ENCODE measurements at regions not wholly inside any gene's neighbourhood (a gene's known extent, or its start where the extent isn't known, plus 50 kb on each side); places are given as distances from the start of the nearest gene placed in this dataset.

GRCh38 chr10:86595496-86595895 is 58.9 kb upstream of the OPN4 start (continued):
- TF ChIP-seq TCF7L2 (IDR thresholded peaks at IDR 0.05; ENCODE audit: borderline replicate concordance, extremely low read depth, insufficient read depth, insufficient read length) (no peak), ELF1 (IDR thresholded peaks at IDR 0.05; ENCODE audit: borderline replicate concordance, low read depth) (no peak), EZH2phosphoT487 (IDR thresholded peaks at IDR 0.05; ENCODE audit: borderline replicate concordance) (no peak), SIN3A (IDR thresholded peaks at IDR 0.05; ENCODE audit: low read depth) (no peak), RAD21 (IDR thresholded peaks at IDR 0.05; ENCODE audit: low read depth) (no peak), SRF (IDR thresholded peaks at IDR 0.05; ENCODE audit: low read depth) (no peak)

- no peak overlapping the region for H2AFZ ChIP-seq (ENCODE audit: low read depth, low read length, poor library complexity, severe bottlenecking)
- H4K20me1 ChIP-seq (ENCODE audit: insufficient read depth), result no peaks in the 10 kb centered on the region
- no peaks in the 10 kb centered on the region for H3K79me2 ChIP-seq (ENCODE audit: insufficient read depth, low read length)
- no peak overlapping the region for H3K4me2 ChIP-seq (ENCODE audit: low read length)
- TF ChIP-seq CBX3 (IDR thresholded peaks at IDR 0.05; ENCODE audit: low read depth) (no peak), RAD21 (IDR thresholded peaks at IDR 0.05; ENCODE audit: low read depth) (no peak), JUND (IDR thresholded peaks at IDR 0.05) (no peak), TCF7L2 (IDR thresholded peaks at IDR 0.05; ENCODE audit: borderline replicate concordance, extremely low read depth, insufficient read depth, insufficient read length) (no peak), SIN3A (IDR thresholded peaks at IDR 0.05; ENCODE audit: low read depth) (no peak), POLR2A (IDR thresholded peaks at IDR 0.05; ENCODE audit: borderline replicate concordance, extremely low read depth, insufficient read depth, insufficient read length) (no peak), SRF (IDR thresholded peaks at IDR 0.05; ENCODE audit: low read depth) (no peak), ZNF274 (IDR thresholded peaks at IDR 0.05; ENCODE audit: low read depth, low read length) (no peak), FOSL1 (IDR thresholded peaks at IDR 0.05; ENCODE audit: low read depth) (no peak), ZBTB33 (IDR thresholded peaks at IDR 0.05; ENCODE audit: extremely low read depth, insufficient replicate concordance, low read length) (no peak), POLR2AphosphoS5 (IDR thresholded peaks at IDR 0.05; ENCODE audit: low read depth, low read length) (no peak), ZFX (IDR thresholded peaks at IDR 0.05) (no peak), EZH2 (IDR thresholded peaks at IDR 0.05) (no peak)
- H3K9ac ChIP-seq (ENCODE audit: low read length), result no peak overlapping the region
- ChIA-PET CTCF (no interaction called here), POLR2A (no interaction called here), RAD21 (ENCODE audit: low non-redundant PET in 1 of 2, low total read pairs in 2 of 2, uncharacterized antibody in 2 of 2, unreplicated experiment in 2 of 2) (no interaction called here)
- no peak overlapping the region for H3K27ac ChIP-seq (ENCODE audit: low read depth, low read length)
- no peaks in the 10 kb centered on the region for H3K9me3 ChIP-seq (ENCODE audit: control insufficient read depth in 1 of 2, insufficient read depth in 1 of 2, low read depth in 1 of 2, low read length in 2 of 2)
- no TSS peak for BruUV-seq (replicated peaks)
- intact Hi-C loops (cut with micrococcal nuclease), result loop anchor here (10.0 kb wide), 1 partner anchor 299 kb away; no protein-coding TSS in a partner anchor
- no peaks in the 10 kb centered on the region for H3K27me3 ChIP-seq (ENCODE audit: insufficient read depth, low read length)
- no peaks in the 10 kb centered on the region for H3K36me3 ChIP-seq (ENCODE audit: control insufficient read depth in 1 of 2, insufficient read depth in 2 of 2, low read length in 2 of 2)
- ATAC-seq (no peak), DNase-seq (ENCODE audit: low read depth, low spot score) (no peak)
- no peak overlapping the region for H3K4me3 ChIP-seq (replicated peaks in 1 of 2; ENCODE audit: low read depth in 1 of 2, low read length in 2 of 2)
- H3K4me1 ChIP-seq (ENCODE audit: control insufficient read depth in 1 of 2, insufficient read depth in 2 of 2, low read length in 2 of 2), result peaks cover 0 to 23% of the 10 kb centered on the region in 2 experiments; a peak in 1 of 4 replicates
- H3K9me2 ChIP-seq (ENCODE audit: insufficient read depth), result no peaks in the 10 kb centered on the region
Observed at GRCh38 chr10:86596266-86596665, 58.1 kb upstream of the OPN4 start.

All from HCT116 (cell line).